Keratinocyte (primary cell): ENCODE measurements at regions not wholly inside any gene's neighbourhood (a gene's known extent, or its start where the extent isn't known, plus 50 kb on each side); places are given as distances from the start of the nearest gene placed in this dataset.

ENCODE experiments used
- DNase-seq: peaks from one replicate; pipeline ENCODE4 v3.0.0-alpha.2; 2011; ENCODE audit warnings: low read depth, missing footprints, low spot score
- FAIRE-seq: peaks from 2 replicates; lab custom pipeline; 2011; peaks lifted over from hg19 to GRCh38; lab: Jason Lieb, UNC
- H2AFZ ChIP-seq: 2 replicates; pipeline ENCODE4 v1.6.0; 2012; ENCODE audit warnings: low read length, control low read depth, inconsistent platforms; ENCODE audit not compliant: control insufficient read depth
- H3K27ac ChIP-seq: 2 replicates; pipeline ENCODE4 v1.5.1; 2011; ENCODE audit warnings: low read length; ENCODE audit not compliant: control insufficient read depth, insufficient read depth
- H3K27me3 ChIP-seq: 3 replicates; pipeline ENCODE4 v1.6.0; 2011; ENCODE audit warnings: low read length; ENCODE audit not compliant: control insufficient read depth, insufficient read depth; ENCODE audit errors: extremely low read depth
- H3K36me3 ChIP-seq, 2 experiments: 2 replicates in 1 of 2; 3 replicates in 1 of 2; pipeline ENCODE4 v1.5.1; 2011; ENCODE audit warnings: low read length in 2 of 2, mild to moderate bottlenecking in 1 of 2; ENCODE audit not compliant: control insufficient read depth in 2 of 2, insufficient read depth in 2 of 2; ENCODE audit errors: extremely low read depth in 1 of 2
- H3K4me1 ChIP-seq: 3 replicates; pipeline ENCODE4 v1.5.1; 2011; ENCODE audit warnings: low read length; ENCODE audit not compliant: control insufficient read depth, insufficient read depth; ENCODE audit errors: extremely low read depth
- H3K4me2 ChIP-seq: 3 replicates; pipeline ENCODE4 v1.6.0; 2011; ENCODE audit warnings: low read depth, low read length; ENCODE audit not compliant: control insufficient read depth, insufficient read depth; ENCODE audit errors: extremely low read depth
- H3K4me3 ChIP-seq, 3 experiments: fragments of 200-600 bp in 1 of 3; sonication (generic) in 1 of 3; 2 replicates in 2 of 3; 3 replicates in 1 of 3; pipeline ENCODE4 v1.5.1; 2011 to 2016; ENCODE audit warnings: low read length in 3 of 3, mild to moderate bottlenecking in 3 of 3, control low read depth in 2 of 3, inconsistent platforms in 1 of 3, low read depth in 1 of 3, mixed read lengths in 1 of 3, mixed run types in 1 of 3, moderate library complexity in 1 of 3; ENCODE audit not compliant: control insufficient read depth in 2 of 3, insufficient read depth in 2 of 3; ENCODE audit errors: extremely low read depth in 1 of 3
- H3K79me2 ChIP-seq: 2 replicates; pipeline ENCODE4 v1.6.0; 2012; ENCODE audit warnings: low read length; ENCODE audit not compliant: control insufficient read depth, insufficient read depth
- H3K9ac ChIP-seq: 3 replicates; pipeline ENCODE4 v1.6.0; 2011; ENCODE audit warnings: low read length; ENCODE audit not compliant: control insufficient read depth, insufficient read depth; ENCODE audit errors: extremely low read depth
- H3K9me1 ChIP-seq: 3 replicates; pipeline ENCODE4 v1.6.0; 2011; ENCODE audit warnings: low read length; ENCODE audit not compliant: control insufficient read depth, insufficient read depth; ENCODE audit errors: extremely low read depth
- H3K9me3 ChIP-seq: 2 replicates; pipeline ENCODE4 v1.5.1; 2012; ENCODE audit warnings: low read depth, low read length; ENCODE audit not compliant: control insufficient read depth
- H4K20me1 ChIP-seq: 3 replicates; pipeline ENCODE4 v1.6.0; 2011; ENCODE audit warnings: low read length; ENCODE audit not compliant: control insufficient read depth, insufficient read depth; ENCODE audit errors: extremely low read depth
- EZH2 ChIP-seq: IDR thresholded peaks from one replicate; pipeline ENCODE4 v1.6.1; 2012; ENCODE audit warnings: inconsistent platforms, mild to moderate bottlenecking, low read length, moderate library complexity
- dilution Hi-C: fragments of 300-500 bp; cut with MboI; formaldehyde crosslinking; loops from one replicate; pipeline ENCODE4 v1.7.0; 2020; ENCODE audit warnings: low sequenced_read_pairs; ENCODE audit not compliant: extremely low pct_ligation_motif_present
- TF ChIP-seq, protein P1 (sequence below), 3 experiments: IDR thresholded peaks in 1 of 3; conservative IDR thresholded peaks in 1 of 3; optimal IDR thresholded peaks in 1 of 3; 2 replicates in 2 of 3; 3 replicates in 1 of 3; pipeline versions ENCODE3 to v1.5.1; 2011; ENCODE audit warnings: low read length in 3 of 3, mild to moderate bottlenecking in 3 of 3, moderate library complexity in 2 of 3, control low read depth in 1 of 3, inconsistent platforms in 1 of 3; ENCODE audit not compliant: insufficient read depth in 2 of 3; ENCODE audit errors: extremely low read depth in 1 of 3

DNA sequence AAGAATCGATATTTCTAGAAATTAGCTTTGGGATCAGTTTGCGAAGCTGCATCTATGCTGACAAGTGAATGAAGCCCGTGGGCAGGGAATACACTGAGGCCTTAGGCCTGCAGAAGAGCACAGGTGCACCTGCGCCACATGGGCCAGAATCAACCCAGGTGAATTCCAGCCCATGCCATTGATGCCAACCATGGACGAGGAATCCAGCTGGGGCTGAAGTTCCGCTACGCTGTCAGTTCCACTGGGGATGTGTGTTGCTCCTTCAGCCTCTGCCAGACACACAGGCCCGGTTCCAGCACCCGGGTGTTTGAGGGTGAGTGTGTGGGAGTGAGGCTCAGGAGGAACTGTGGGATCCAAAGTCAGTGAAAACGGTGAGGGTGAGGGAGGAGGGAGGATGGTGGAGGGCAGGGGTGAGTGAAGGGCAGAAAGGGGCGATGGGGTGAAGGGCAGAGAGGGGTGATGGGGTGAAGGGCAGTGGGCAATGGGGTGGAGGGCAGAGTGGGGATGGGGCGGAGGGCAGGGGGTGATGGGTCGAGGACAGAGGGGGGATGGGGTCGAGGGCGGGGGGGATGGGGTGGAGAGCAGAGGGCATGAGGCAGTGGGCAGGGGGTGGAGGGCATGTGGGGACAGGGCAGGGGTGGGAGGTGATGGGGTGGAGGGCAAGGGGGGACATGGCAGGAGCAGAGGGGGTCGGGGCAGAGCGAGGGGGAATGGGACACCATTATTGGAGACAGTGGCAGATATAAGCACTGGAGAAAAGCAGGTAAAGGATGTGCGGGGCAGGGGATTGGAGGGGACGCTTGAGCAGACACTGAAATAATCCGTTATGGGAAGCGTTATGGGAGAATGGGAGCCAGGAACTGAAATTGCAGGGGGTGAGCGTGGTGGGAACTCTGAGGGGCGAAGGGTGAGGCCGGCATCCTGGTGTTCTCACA lies 931.6 kb downstream of the BRD1 start:
- no peaks in the 10 kb centered on the region for H3K27me3 ChIP-seq
- no peaks in the 10 kb centered on the region for H3K9me1 ChIP-seq
- H3K4me3 ChIP-seq: no peak overlapping the region
- TF ChIP-seq EZH2: no peak
- TF ChIP-seq, protein P1, sequence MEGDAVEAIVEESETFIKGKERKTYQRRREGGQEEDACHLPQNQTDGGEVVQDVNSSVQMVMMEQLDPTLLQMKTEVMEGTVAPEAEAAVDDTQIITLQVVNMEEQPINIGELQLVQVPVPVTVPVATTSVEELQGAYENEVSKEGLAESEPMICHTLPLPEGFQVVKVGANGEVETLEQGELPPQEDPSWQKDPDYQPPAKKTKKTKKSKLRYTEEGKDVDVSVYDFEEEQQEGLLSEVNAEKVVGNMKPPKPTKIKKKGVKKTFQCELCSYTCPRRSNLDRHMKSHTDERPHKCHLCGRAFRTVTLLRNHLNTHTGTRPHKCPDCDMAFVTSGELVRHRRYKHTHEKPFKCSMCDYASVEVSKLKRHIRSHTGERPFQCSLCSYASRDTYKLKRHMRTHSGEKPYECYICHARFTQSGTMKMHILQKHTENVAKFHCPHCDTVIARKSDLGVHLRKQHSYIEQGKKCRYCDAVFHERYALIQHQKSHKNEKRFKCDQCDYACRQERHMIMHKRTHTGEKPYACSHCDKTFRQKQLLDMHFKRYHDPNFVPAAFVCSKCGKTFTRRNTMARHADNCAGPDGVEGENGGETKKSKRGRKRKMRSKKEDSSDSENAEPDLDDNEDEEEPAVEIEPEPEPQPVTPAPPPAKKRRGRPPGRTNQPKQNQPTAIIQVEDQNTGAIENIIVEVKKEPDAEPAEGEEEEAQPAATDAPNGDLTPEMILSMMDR (optimal IDR thresholded peaks at IDR 0.05 in 1 of 3, IDR thresholded peaks at IDR 0.05 in 1 of 3, conservative IDR thresholded peaks at IDR 0.05 in 1 of 3; ENCODE audit: extremely low read depth in 1 of 3, insufficient read depth in 2 of 3, low read length in 3 of 3): no peak
- no peaks in the 10 kb centered on the region for H3K79me2 ChIP-seq
- no peak overlapping the region for H3K27ac ChIP-seq
- no peaks in the 10 kb centered on the region for H3K4me1 ChIP-seq
- H3K9me3 ChIP-seq: peaks cover 17% of the 10 kb centered on the region
- no peak for DNase-seq
- no peaks in the 10 kb centered on the region for H4K20me1 ChIP-seq
- H3K4me2 ChIP-seq: no peak overlapping the region
- H3K36me3 ChIP-seq: no peaks in the 10 kb centered on the region
- no peak for FAIRE-seq
- H3K9ac ChIP-seq: no peak overlapping the region
- H2AFZ ChIP-seq: no peak overlapping the region
- dilution Hi-C loops: no loop called here

DNA sequence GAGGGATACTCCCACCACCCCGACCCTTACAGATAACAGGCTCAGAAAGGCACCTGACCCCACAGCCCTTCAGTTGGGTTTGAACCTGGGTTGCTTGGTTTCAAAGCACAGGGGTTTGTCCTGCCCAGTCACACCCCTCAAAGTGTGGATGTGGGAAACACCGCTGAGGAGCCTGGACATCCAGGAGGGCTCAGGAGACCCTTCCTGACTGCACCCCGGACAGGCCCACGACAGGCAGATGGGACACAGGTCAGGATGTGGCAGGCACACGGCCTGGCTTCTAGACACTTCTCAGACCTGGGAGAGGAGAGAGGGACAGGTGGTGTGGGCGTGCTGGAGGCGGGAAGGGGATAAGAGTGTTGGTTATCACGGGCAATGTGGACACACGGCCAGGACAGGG lies 932.3 kb downstream of the BRD1 start:
- Histone ChIP-seq H3K4me1 (no peaks in the 10 kb centered on the region), H3K4me2 (no peak overlapping the region), H3K36me3 (no peaks in the 10 kb centered on the region), H3K9ac (no peak overlapping the region), H3K9me3 (peaks cover 19% of the 10 kb centered on the region), H2AFZ (no peak overlapping the region), H3K27ac (no peak overlapping the region), H3K4me3 (no peak overlapping the region), H4K20me1 (no peaks in the 10 kb centered on the region), H3K9me1 (no peaks in the 10 kb centered on the region), H3K79me2 (no peaks in the 10 kb centered on the region), H3K27me3 (no peaks in the 10 kb centered on the region)
- dilution Hi-C loops: no loop called here
- FAIRE-seq (no peak), DNase-seq (no peak)
- TF ChIP-seq EZH2: no peak
- TF ChIP-seq, protein P1 (optimal IDR thresholded peaks at IDR 0.05 in 1 of 3, IDR thresholded peaks at IDR 0.05 in 1 of 3, conservative IDR thresholded peaks at IDR 0.05 in 1 of 3; ENCODE audit: extremely low read depth in 1 of 3, insufficient read depth in 2 of 3, low read length in 3 of 3): no peak
